ENCODE measurements at regions not wholly inside any gene's neighbourhood (a gene's known extent, or its start where the extent isn't known, plus 50 kb on each side); places are given as distances from the start of the nearest gene placed in this dataset.

GRCh38 chr2:155240176-155240575, 541.7 kb downstream of the KCNJ3 start:
- H3K9me3 Mint-ChIP-seq (ENCODE audit: unreplicated experiment) = no peaks in the 10 kb centered on the region
- no peak overlapping the region for H3K27ac Mint-ChIP-seq (ENCODE audit: low read depth, unreplicated experiment)
- intact Hi-C loops (cut with micrococcal nuclease) = no loop called here
- no peaks in the 10 kb centered on the region for H3K36me3 Mint-ChIP-seq (ENCODE audit: insufficient read depth, unreplicated experiment)
- no TSS peak for BruUV-seq (replicated peaks)
- DNase-seq (ENCODE audit: unreplicated experiment) = no peak
- H3K27me3 Mint-ChIP-seq (ENCODE audit: insufficient read depth, unreplicated experiment) = peaks cover 78% of the 10 kb centered on the region
- TF ChIP-seq CTCF (IDR thresholded peaks at IDR 0.05; ENCODE audit: unreplicated experiment) = no peak
- H3K4me1 Mint-ChIP-seq (ENCODE audit: insufficient read depth, unreplicated experiment) = no peaks in the 10 kb centered on the region
- POLR2A ChIA-PET = no interaction called here
- H3K4me3 Mint-ChIP-seq (ENCODE audit: unreplicated experiment) = no peak overlapping the region
- CTCF ChIA-PET = interaction anchor here (0.6 kb wide), 1 partner anchor 117 kb away, joined by 5 read pairs; no protein-coding TSS in a partner anchor

- TF ChIP-seq CTCF (IDR thresholded peaks at IDR 0.05; ENCODE audit: unreplicated experiment) = no peak
- Mint-ChIP-seq H3K36me3 (ENCODE audit: insufficient read depth, unreplicated experiment) (no peaks in the 10 kb centered on the region), H3K27ac (ENCODE audit: low read depth, unreplicated experiment) (no peak overlapping the region), H3K9me3 (ENCODE audit: unreplicated experiment) (no peaks in the 10 kb centered on the region), H3K4me3 (ENCODE audit: unreplicated experiment) (no peak overlapping the region), H3K4me1 (ENCODE audit: insufficient read depth, unreplicated experiment) (no peaks in the 10 kb centered on the region), H3K27me3 (ENCODE audit: insufficient read depth, unreplicated experiment) (peaks cover 51% of the 10 kb centered on the region)
- no peak for DNase-seq (ENCODE audit: unreplicated experiment)
- no TSS peak for BruUV-seq (replicated peaks)
- ChIA-PET CTCF (interaction anchor here (0.7 kb wide), 1 partner anchor 47 kb away, joined by 3 read pairs; no protein-coding TSS in a partner anchor), POLR2A (no interaction called here)
- intact Hi-C loops (cut with micrococcal nuclease) = no loop called here
Measured at GRCh38 chr2:155235710-155236109, 537.2 kb downstream of the KCNJ3 start.

- no peak overlapping the region for H3K27ac Mint-ChIP-seq (ENCODE audit: low read depth, unreplicated experiment)
- H3K36me3 Mint-ChIP-seq (ENCODE audit: insufficient read depth, unreplicated experiment) = no peaks in the 10 kb centered on the region
- H3K27me3 Mint-ChIP-seq (ENCODE audit: insufficient read depth, unreplicated experiment) = peaks cover 79% of the 10 kb centered on the region
- ChIA-PET CTCF (interaction anchor here (0.6 to 1.3 kb wide), 3 partner anchors 600 to 772 kb away, joined by 3 to 7 read pairs (median 5); no protein-coding TSS in a partner anchor), POLR2A (no interaction called here)
- intact Hi-C loops (cut with micrococcal nuclease) = loop anchor here (1.0 to 5.0 kb wide), 2 partner anchors 600 to 787 kb away; no protein-coding TSS in a partner anchor
- no peaks in the 10 kb centered on the region for H3K9me3 Mint-ChIP-seq (ENCODE audit: unreplicated experiment)
- DNase-seq (ENCODE audit: unreplicated experiment) = peak; percentile 22
- H3K4me3 Mint-ChIP-seq (ENCODE audit: unreplicated experiment) = no peak overlapping the region
- no TSS peak for BruUV-seq (replicated peaks)
- no peaks in the 10 kb centered on the region for H3K4me1 Mint-ChIP-seq (ENCODE audit: insufficient read depth, unreplicated experiment)
- TF ChIP-seq CTCF (IDR thresholded peaks at IDR 0.05; ENCODE audit: unreplicated experiment) = peak; percentile 31
Measured at GRCh38 chr2:155223781-155224406, 525.4 kb downstream of the KCNJ3 start.

- no peak for TF ChIP-seq CTCF (IDR thresholded peaks at IDR 0.05; ENCODE audit: unreplicated experiment)
- DNase-seq (ENCODE audit: unreplicated experiment) = no peak
- H3K27ac Mint-ChIP-seq (ENCODE audit: low read depth, unreplicated experiment) = no peak overlapping the region
- H3K9me3 Mint-ChIP-seq (ENCODE audit: unreplicated experiment) = no peaks in the 10 kb centered on the region
- no peak overlapping the region for H3K4me3 Mint-ChIP-seq (ENCODE audit: unreplicated experiment)
- intact Hi-C loops (cut with micrococcal nuclease) = no loop called here
- H3K27me3 Mint-ChIP-seq (ENCODE audit: insufficient read depth, unreplicated experiment) = peaks cover 83% of the 10 kb centered on the region
- POLR2A ChIA-PET = no interaction called here
- no TSS peak for BruUV-seq (replicated peaks)
- no peaks in the 10 kb centered on the region for H3K36me3 Mint-ChIP-seq (ENCODE audit: insufficient read depth, unreplicated experiment)
- CTCF ChIA-PET = no interaction called here
- H3K4me1 Mint-ChIP-seq (ENCODE audit: insufficient read depth, unreplicated experiment) = no peaks in the 10 kb centered on the region
Measured at GRCh38 chr2:155218945-155219344, 520.5 kb downstream of the KCNJ3 start.

Data from MCF 10A (cell line).